ENCODE measurements at regions not wholly inside any gene's neighbourhood (a gene's known extent, or its start where the extent isn't known, plus 50 kb on each side); places are given as distances from the start of the nearest gene placed in this dataset.

DNA sequence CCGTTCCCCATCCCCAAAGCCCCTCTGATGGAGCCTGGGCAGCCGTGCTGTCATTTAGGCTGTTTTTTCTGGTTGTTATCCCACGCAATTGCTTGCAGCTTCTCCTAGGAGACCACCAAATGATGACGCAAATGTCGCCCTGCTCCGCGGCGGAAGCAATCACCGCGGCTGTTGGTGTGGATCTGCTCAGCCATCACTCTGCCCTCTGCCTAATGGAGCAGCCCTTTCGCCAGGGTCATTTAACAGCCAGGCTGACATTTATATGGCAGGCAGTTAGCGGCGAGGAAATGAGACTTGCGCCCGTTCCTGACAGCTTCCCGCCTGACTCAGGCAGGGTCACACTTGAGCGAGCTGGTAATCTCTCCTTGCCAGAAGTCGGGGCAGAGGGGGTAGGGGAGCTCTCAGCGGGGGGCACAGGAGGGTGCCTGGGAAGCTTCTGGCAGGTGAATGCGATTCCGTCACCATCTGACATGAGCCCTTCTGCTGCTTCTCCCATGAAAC is 97.9 kb upstream of the RTL6 start:
- no peaks in the 10 kb centered on the region for H3K79me2 ChIP-seq (ENCODE audit: control insufficient read depth, low read length)

DNA sequence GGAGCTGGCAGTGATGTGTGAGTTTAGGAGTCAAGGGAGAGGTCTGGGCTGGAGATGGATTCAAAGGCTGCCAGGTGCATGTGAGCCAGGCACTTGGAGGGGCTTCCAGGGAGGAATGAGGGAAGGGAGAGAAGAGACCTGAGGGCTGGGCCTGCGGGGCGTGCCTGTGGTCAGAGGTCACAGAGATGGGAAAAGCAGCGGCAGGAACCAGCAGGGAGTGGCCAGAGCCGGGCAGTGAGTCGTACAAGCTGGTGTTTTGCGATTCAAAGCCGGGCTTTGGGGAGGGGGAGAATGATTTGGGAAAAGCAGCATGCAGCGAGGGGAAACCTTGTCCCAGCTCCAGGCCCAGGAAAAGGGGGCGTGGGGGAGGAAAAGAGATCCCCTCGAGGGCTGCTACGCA is 96.9 kb upstream of the RTL6 start:
- Histone ChIP-seq H3K4me2 (ENCODE audit: low read length) (no peak overlapping the region), H3K36me3 (ENCODE audit: control insufficient read depth, low read length) (no peaks in the 10 kb centered on the region), H3K27me3 (ENCODE audit: control insufficient read depth, low read length) (no peaks in the 10 kb centered on the region), H4K20me1 (ENCODE audit: control insufficient read depth, insufficient read depth, low read depth, low read length) (no peaks in the 10 kb centered on the region), H3K4me1 (ENCODE audit: control insufficient read depth, low read length) (no peaks in the 10 kb centered on the region), H3K27ac (ENCODE audit: low read depth, low read length) (no peak overlapping the region), H3F3A (ENCODE audit: control insufficient read depth, insufficient read depth) (no peaks in the 10 kb centered on the region), H3K9me3 (ENCODE audit: control insufficient read depth, insufficient read depth, low read length) (no peaks in the 10 kb centered on the region), H3K9me2 (replicated peaks; ENCODE audit: control insufficient read depth, low read length) (no peaks in the 10 kb centered on the region), H3K4me3 (ENCODE audit: low read length) (no peak overlapping the region), H3K79me2 (ENCODE audit: control insufficient read depth, low read length) (no peaks in the 10 kb centered on the region)
- TF ChIP-seq EZH2phosphoT487 (IDR thresholded peaks at IDR 0.05; ENCODE audit: borderline replicate concordance, low read length), result no peak
- TF ChIP-seq, protein P1, sequence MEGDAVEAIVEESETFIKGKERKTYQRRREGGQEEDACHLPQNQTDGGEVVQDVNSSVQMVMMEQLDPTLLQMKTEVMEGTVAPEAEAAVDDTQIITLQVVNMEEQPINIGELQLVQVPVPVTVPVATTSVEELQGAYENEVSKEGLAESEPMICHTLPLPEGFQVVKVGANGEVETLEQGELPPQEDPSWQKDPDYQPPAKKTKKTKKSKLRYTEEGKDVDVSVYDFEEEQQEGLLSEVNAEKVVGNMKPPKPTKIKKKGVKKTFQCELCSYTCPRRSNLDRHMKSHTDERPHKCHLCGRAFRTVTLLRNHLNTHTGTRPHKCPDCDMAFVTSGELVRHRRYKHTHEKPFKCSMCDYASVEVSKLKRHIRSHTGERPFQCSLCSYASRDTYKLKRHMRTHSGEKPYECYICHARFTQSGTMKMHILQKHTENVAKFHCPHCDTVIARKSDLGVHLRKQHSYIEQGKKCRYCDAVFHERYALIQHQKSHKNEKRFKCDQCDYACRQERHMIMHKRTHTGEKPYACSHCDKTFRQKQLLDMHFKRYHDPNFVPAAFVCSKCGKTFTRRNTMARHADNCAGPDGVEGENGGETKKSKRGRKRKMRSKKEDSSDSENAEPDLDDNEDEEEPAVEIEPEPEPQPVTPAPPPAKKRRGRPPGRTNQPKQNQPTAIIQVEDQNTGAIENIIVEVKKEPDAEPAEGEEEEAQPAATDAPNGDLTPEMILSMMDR (IDR thresholded peaks at IDR 0.05; ENCODE audit: low read depth, low read length, poor library complexity, severe bottlenecking), result no peak

More for the DNA sequence above, 97.9 kb upstream of the RTL6 start:
- Histone ChIP-seq H3K4me1 (ENCODE audit: control insufficient read depth, low read length) (no peaks in the 10 kb centered on the region), H3K27ac (ENCODE audit: low read depth, low read length) (no peak overlapping the region), H3K36me3 (ENCODE audit: control insufficient read depth, low read length) (no peaks in the 10 kb centered on the region), H3K4me2 (ENCODE audit: low read length) (no peak overlapping the region), H3K9me2 (replicated peaks; ENCODE audit: control insufficient read depth, low read length) (no peaks in the 10 kb centered on the region), H3K4me3 (ENCODE audit: low read length) (no peak overlapping the region), H3K9me3 (ENCODE audit: control insufficient read depth, insufficient read depth, low read length) (no peaks in the 10 kb centered on the region), H4K20me1 (ENCODE audit: control insufficient read depth, insufficient read depth, low read depth, low read length) (no peaks in the 10 kb centered on the region), H3K27me3 (ENCODE audit: control insufficient read depth, low read length) (no peaks in the 10 kb centered on the region), H3F3A (ENCODE audit: control insufficient read depth, insufficient read depth) (no peaks in the 10 kb centered on the region)
- TF ChIP-seq, protein P1 (IDR thresholded peaks at IDR 0.05; ENCODE audit: low read depth, low read length, poor library complexity, severe bottlenecking), result no peak
- no peak for TF ChIP-seq EZH2phosphoT487 (IDR thresholded peaks at IDR 0.05; ENCODE audit: borderline replicate concordance, low read length)

DNA sequence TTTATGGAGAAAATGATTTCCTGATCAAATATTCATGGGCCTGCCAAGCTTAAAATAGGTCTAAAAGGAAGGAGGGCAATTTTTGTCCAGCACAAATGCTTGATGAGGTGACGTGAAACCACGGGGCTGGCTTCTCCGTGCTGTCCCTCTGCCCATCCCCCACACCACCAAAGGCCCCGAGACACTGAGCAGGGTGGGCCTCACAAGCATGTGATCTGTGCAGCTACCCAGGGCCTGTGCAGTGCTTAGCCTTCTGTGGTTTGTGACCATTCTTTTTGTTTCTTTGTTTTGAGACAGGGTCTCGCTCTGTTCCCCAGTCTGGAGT is 94.8 kb upstream of the RTL6 start:
- Histone ChIP-seq H3K4me1 (ENCODE audit: control insufficient read depth, low read length) (no peaks in the 10 kb centered on the region), H3F3A (ENCODE audit: control insufficient read depth, insufficient read depth) (no peaks in the 10 kb centered on the region), H4K20me1 (ENCODE audit: control insufficient read depth, insufficient read depth, low read depth, low read length) (no peaks in the 10 kb centered on the region), H3K79me2 (ENCODE audit: control insufficient read depth, low read length) (no peaks in the 10 kb centered on the region), H3K36me3 (ENCODE audit: control insufficient read depth, low read length) (no peaks in the 10 kb centered on the region), H3K27me3 (ENCODE audit: control insufficient read depth, low read length) (no peaks in the 10 kb centered on the region), H3K4me2 (ENCODE audit: low read length) (no peak overlapping the region), H3K27ac (ENCODE audit: low read depth, low read length) (no peak overlapping the region), H3K9me2 (replicated peaks; ENCODE audit: control insufficient read depth, low read length) (no peaks in the 10 kb centered on the region), H3K4me3 (ENCODE audit: low read length) (no peak overlapping the region), H3K9me3 (ENCODE audit: control insufficient read depth, insufficient read depth, low read length) (no peaks in the 10 kb centered on the region)
- TF ChIP-seq EZH2phosphoT487 (IDR thresholded peaks at IDR 0.05; ENCODE audit: borderline replicate concordance, low read length), result no peak
- TF ChIP-seq, protein P1 (IDR thresholded peaks at IDR 0.05; ENCODE audit: low read depth, low read length, poor library complexity, severe bottlenecking), result no peak

Measured in DOHH2 (cell line).